Activated naive CD4-positive, alpha-beta T cell treated with anti-CD3 and anti-CD28 coated beads, Interleukin-2, amount 50 U/mL, for 72 hours (primary cell): ENCODE measurements at regions not wholly inside any gene's neighbourhood (a gene's known extent, or its start where the extent isn't known, plus 50 kb on each side); places are given as distances from the start of the nearest gene placed in this dataset.

Source experiments
- ATAC-seq, 2 donors: fragments of 150-1000 bp; cut with Tn5 transposase; 2 replicates each; pipeline ENCODE4 v1.10.0; 2021; ENCODE audit warnings: mild to moderate bottlenecking in 2 of 2, moderate library complexity in 2 of 2
- DNase-seq, 2 donors: peaks; one replicate each; pipeline ENCODE4 v3.0.0; 2021 to 2022; ENCODE audit warnings: low spot score in 2 of 2
- H3K27ac Mint-ChIP-seq, 2 donors: one replicate each; pipeline ENCODE4 v1.8.0; 2022; ENCODE audit warnings: mild to moderate bottlenecking in 2 of 2, mixed read lengths in 2 of 2
- H3K36me3 Mint-ChIP-seq, 2 donors: one replicate each; pipeline ENCODE4 v1.8.0; 2022; ENCODE audit warnings: mixed read lengths in 2 of 2
- H3K9me3 Mint-ChIP-seq, 2 donors: one replicate each; pipeline ENCODE4 v1.8.0; 2022; ENCODE audit warnings: mixed read lengths in 2 of 2

- DNase-seq (no peak), ATAC-seq (no peak)
- H3K36me3 Mint-ChIP-seq: peaks cover 8 to 13% of the 10 kb centered on the region in 2 donors
- H3K9me3 Mint-ChIP-seq: peaks cover 5 to 22% of the 10 kb centered on the region in 2 donors
- no peak overlapping the region for H3K27ac Mint-ChIP-seq
Measured at GRCh38 chr5:28926422-28926821, 1888.0 kb upstream of the CDH9 start.

GRCh38 chr5:28917631-28918030 lies 1879.2 kb upstream of the CDH9 start:
- DNase-seq (no peak), ATAC-seq (no peak)
- H3K36me3 Mint-ChIP-seq: no peaks in the 10 kb centered on the region
- H3K27ac Mint-ChIP-seq: no peak overlapping the region
- peaks cover 15 to 16% of the 10 kb centered on the region in 2 donors for H3K9me3 Mint-ChIP-seq

GRCh38 chr5:28914297-28914696 lies 1875.9 kb upstream of the CDH9 start:
- Mint-ChIP-seq H3K36me3 (no peaks in the 10 kb centered on the region), H3K9me3 (peaks cover 25 to 26% of the 10 kb centered on the region in 2 donors), H3K27ac (no peak overlapping the region)
- ATAC-seq (no peak), DNase-seq (no peak)

GRCh38 chr5:28903643-28904042 lies 1865.3 kb upstream of the CDH9 start:
- ATAC-seq: no peak
- DNase-seq: no peak
- H3K9me3 Mint-ChIP-seq: peaks cover 4 to 9% of the 10 kb centered on the region in 2 donors

GRCh38 chr5:28896949-28897348 lies 1858.6 kb upstream of the CDH9 start:
- peaks cover 4 to 8% of the 10 kb centered on the region in 2 donors for H3K9me3 Mint-ChIP-seq
- no peak overlapping the region for H3K27ac Mint-ChIP-seq
- DNase-seq (no peak), ATAC-seq (no peak)
- no peaks in the 10 kb centered on the region for H3K36me3 Mint-ChIP-seq

More at GRCh38 chr5:28903643-28904042, 1865.3 kb upstream of the CDH9 start:
- no peaks in the 10 kb centered on the region for H3K36me3 Mint-ChIP-seq
- no peak overlapping the region for H3K27ac Mint-ChIP-seq

GRCh38 chr5:28880936-28881335 lies 1842.5 kb upstream of the CDH9 start:
- ATAC-seq (no peak), DNase-seq (no peak)
- no peak overlapping the region for H3K27ac Mint-ChIP-seq
- H3K9me3 Mint-ChIP-seq: peaks cover 20 to 26% of the 10 kb centered on the region in 2 donors
- peaks cover 2 to 5% of the 10 kb centered on the region in 2 donors for H3K36me3 Mint-ChIP-seq

- ATAC-seq: no peak
- DNase-seq: no peak
- Mint-ChIP-seq H3K9me3 (peaks cover 20 to 24% of the 10 kb centered on the region in 2 donors), H3K27ac (no peak overlapping the region), H3K36me3 (peaks cover 0 to 14% of the 10 kb centered on the region in 2 donors)
Measured at GRCh38 chr5:28877050-28877449, 1838.7 kb upstream of the CDH9 start.

GRCh38 chr5:28864006-28864405 lies 1825.6 kb upstream of the CDH9 start:
- peaks cover 0 to 4% of the 10 kb centered on the region in 2 donors for H3K36me3 Mint-ChIP-seq
- no peak overlapping the region for H3K27ac Mint-ChIP-seq
- H3K9me3 Mint-ChIP-seq: peaks cover 7 to 12% of the 10 kb centered on the region in 2 donors
- ATAC-seq: no peak
- DNase-seq: no peak

GRCh38 chr5:28862860-28863196 lies 1824.4 kb upstream of the CDH9 start:
- Mint-ChIP-seq H3K36me3 (peaks cover 0 to 5% of the 10 kb centered on the region in 2 donors), H3K9me3 (peaks cover 10 to 14% of the 10 kb centered on the region in 2 donors), H3K27ac (no peak overlapping the region)
- ATAC-seq: no peak
- DNase-seq: no peak

GRCh38 chr5:28862137-28862859 lies 1823.9 kb upstream of the CDH9 start:
- DNase-seq: no peak
- peaks cover 10 to 11% of the 10 kb centered on the region in 2 donors for H3K9me3 Mint-ChIP-seq
- H3K27ac Mint-ChIP-seq: no peak overlapping the region
- ATAC-seq: no peak
- peaks cover 0 to 5% of the 10 kb centered on the region in 2 donors for H3K36me3 Mint-ChIP-seq

GRCh38 chr5:28855626-28856025 lies 1817.2 kb upstream of the CDH9 start:
- Mint-ChIP-seq H3K9me3 (peaks cover 34 to 36% of the 10 kb centered on the region in 2 donors), H3K27ac (no peak overlapping the region), H3K36me3 (peaks cover 0 to 5% of the 10 kb centered on the region in 2 donors)
- no peak for DNase-seq
- ATAC-seq: no peak

- ATAC-seq (no peak), DNase-seq (no peak)
- Mint-ChIP-seq H3K9me3 (peaks cover 28 to 42% of the 10 kb centered on the region in 2 donors), H3K36me3 (no peaks in the 10 kb centered on the region), H3K27ac (no peak overlapping the region)
Measured at GRCh38 chr5:28850320-28850921, 1812.0 kb upstream of the CDH9 start.

- Mint-ChIP-seq H3K36me3 (peaks cover 0 to 5% of the 10 kb centered on the region in 2 donors), H3K27ac (no peak overlapping the region), H3K9me3 (peaks cover 20% of the 10 kb centered on the region in 2 donors)
- ATAC-seq: no peak
- no peak for DNase-seq
Measured at GRCh38 chr5:28831042-28831441, 1792.7 kb upstream of the CDH9 start.

- DNase-seq (no peak), ATAC-seq (no peak)
- Mint-ChIP-seq H3K27ac (no peak overlapping the region), H3K36me3 (no peaks in the 10 kb centered on the region), H3K9me3 (peaks cover 11 to 13% of the 10 kb centered on the region in 2 donors)
Measured at GRCh38 chr5:28823231-28823630, 1784.8 kb upstream of the CDH9 start.

- DNase-seq: no peak
- Mint-ChIP-seq H3K9me3 (peaks cover 14 to 19% of the 10 kb centered on the region in 2 donors), H3K36me3 (no peaks in the 10 kb centered on the region), H3K27ac (no peak overlapping the region)
- no peak for ATAC-seq
Measured at GRCh38 chr5:28822071-28822470, 1783.7 kb upstream of the CDH9 start.

GRCh38 chr5:28810751-28811136 lies 1772.4 kb upstream of the CDH9 start:
- H3K36me3 Mint-ChIP-seq: peaks cover 0 to 6% of the 10 kb centered on the region in 2 donors

GRCh38 chr5:28809811-28810750 lies 1771.7 kb upstream of the CDH9 start:
- peaks cover 0 to 6% of the 10 kb centered on the region in 2 donors for H3K36me3 Mint-ChIP-seq
- H3K9me3 Mint-ChIP-seq: peaks cover 6 to 18% of the 10 kb centered on the region in 2 donors
- H3K27ac Mint-ChIP-seq: no peak overlapping the region
- ATAC-seq: no peak
- no peak for DNase-seq

More at GRCh38 chr5:28810751-28811136, 1772.4 kb upstream of the CDH9 start:
- DNase-seq (no peak), ATAC-seq (no peak)
- H3K27ac Mint-ChIP-seq: no peak overlapping the region
- peaks cover 6 to 18% of the 10 kb centered on the region in 2 donors for H3K9me3 Mint-ChIP-seq
